GM18519 (cell line): ENCODE measurements at regions not wholly inside any gene's neighbourhood (a gene's known extent, or its start where the extent isn't known, plus 50 kb on each side); places are given as distances from the start of the nearest gene placed in this dataset.

Source experiments
- ATAC-seq: cut with Tn5 transposase; IDR thresholded peaks from one replicate; pipeline ENCODE4 v1.9.1; 2021; ENCODE audit warnings: mild to moderate bottlenecking, moderate library complexity; ENCODE audit not compliant: unreplicated experiment, low FRiP score

GRCh38 chr17:73942703-73943415, 260.6 kb upstream of the RPL38 start:
- no peak for ATAC-seq

- no peak for ATAC-seq
These were observed 259.9 kb upstream of the RPL38 start for GRCh38 chr17:73943416-73944110.

GRCh38 chr17:73944366-73944765, 259.1 kb upstream of the RPL38 start:
- no peak for ATAC-seq

GRCh38 chr17:73947281-73947965, 256.1 kb upstream of the RPL38 start:
- no peak for ATAC-seq

GRCh38 chr17:73947966-73948355, 255.5 kb upstream of the RPL38 start:
- ATAC-seq = no peak

GRCh38 chr17:73949903-73950592, 253.4 kb upstream of the RPL38 start:
- no peak for ATAC-seq

GRCh38 chr17:73950593-73950914, 252.9 kb upstream of the RPL38 start:
- ATAC-seq = no peak

GRCh38 chr17:73952082-73952479, 251.4 kb upstream of the RPL38 start:
- no peak for ATAC-seq

GRCh38 chr17:73952480-73953205, 250.8 kb upstream of the RPL38 start:
- no peak for ATAC-seq

- ATAC-seq = no peak
These were observed 250.1 kb upstream of the RPL38 start for GRCh38 chr17:73953206-73954033.

- no peak for ATAC-seq
These were observed 248.5 kb upstream of the RPL38 start for GRCh38 chr17:73954951-73955350.

- ATAC-seq = no peak
These were observed 247.9 kb upstream of the RPL38 start for GRCh38 chr17:73955616-73956015.

- ATAC-seq = no peak
These were observed 247.3 kb upstream of the RPL38 start for GRCh38 chr17:73956169-73956568.

- no peak for ATAC-seq
These were observed 246.6 kb upstream of the RPL38 start for GRCh38 chr17:73956595-73957465.

- ATAC-seq = no peak
These were observed 245.9 kb upstream of the RPL38 start for GRCh38 chr17:73957564-73957963.

- ATAC-seq = no peak
These were observed 245.0 kb upstream of the RPL38 start for GRCh38 chr17:73958453-73958852.

GRCh38 chr17:73960469-73960868, 243.0 kb upstream of the RPL38 start:
- ATAC-seq = no peak

GRCh38 chr17:73962308-73962707, 241.2 kb upstream of the RPL38 start:
- ATAC-seq = no peak

- no peak for ATAC-seq
These were observed 234.8 kb upstream of the RPL38 start for GRCh38 chr17:73968680-73969079.
